HFF-Myc (cell line): ENCODE measurements at regions not wholly inside any gene's neighbourhood (a gene's known extent, or its start where the extent isn't known, plus 50 kb on each side); places are given as distances from the start of the nearest gene placed in this dataset.
A peak's percentile ranks its signal among the peaks of the same experiment; 100 is the strongest.

ENCODE experiments used
- DNase-seq: peaks from one replicate; pipeline ENCODE4 v3.0.0-alpha.2; 2011; ENCODE audit warnings: low read depth; ENCODE audit errors: extremely low read depth
- H3K4me3 ChIP-seq: replicated peaks from 2 replicates; pipeline ENCODE4 v1.5.1; 2011; ENCODE audit warnings: low read depth, mild to moderate bottlenecking, control low read depth, low read length
- CTCF ChIP-seq: IDR thresholded peaks from 2 replicates; pipeline ENCODE4 v1.5.1; 2012; ENCODE audit warnings: mild to moderate bottlenecking, low read depth, low read length, control low read depth; ENCODE audit errors: missing control alignments

- TF ChIP-seq CTCF, result no peak
- no peak overlapping the region for H3K4me3 ChIP-seq
- DNase-seq, result no peak
These were observed 136.8 kb upstream of the F3 start for GRCh38 chr1:94678202-94678848.

DNA sequence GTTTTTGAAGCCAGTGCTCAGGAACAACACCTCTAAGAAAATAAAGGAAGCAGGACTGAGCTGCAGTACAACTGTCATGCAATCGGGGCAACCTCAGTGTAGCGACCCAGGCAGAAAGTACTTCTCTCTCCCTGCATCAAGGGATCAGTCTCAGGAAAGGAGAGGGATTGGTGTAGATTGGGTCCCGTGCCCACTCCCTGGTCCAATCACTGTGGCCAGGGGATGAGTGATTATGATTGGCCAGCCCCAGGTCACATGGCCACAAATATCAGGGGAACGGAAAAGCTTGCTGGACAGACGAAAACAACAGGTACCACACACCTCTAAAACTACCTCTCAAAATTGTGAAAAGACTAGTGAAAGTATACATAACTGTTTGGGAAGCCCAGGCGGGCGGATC lies 136.2 kb upstream of the F3 start:
- TF ChIP-seq CTCF, result no peak
- DNase-seq, result no peak
- H3K4me3 ChIP-seq, result no peak overlapping the region

DNA sequence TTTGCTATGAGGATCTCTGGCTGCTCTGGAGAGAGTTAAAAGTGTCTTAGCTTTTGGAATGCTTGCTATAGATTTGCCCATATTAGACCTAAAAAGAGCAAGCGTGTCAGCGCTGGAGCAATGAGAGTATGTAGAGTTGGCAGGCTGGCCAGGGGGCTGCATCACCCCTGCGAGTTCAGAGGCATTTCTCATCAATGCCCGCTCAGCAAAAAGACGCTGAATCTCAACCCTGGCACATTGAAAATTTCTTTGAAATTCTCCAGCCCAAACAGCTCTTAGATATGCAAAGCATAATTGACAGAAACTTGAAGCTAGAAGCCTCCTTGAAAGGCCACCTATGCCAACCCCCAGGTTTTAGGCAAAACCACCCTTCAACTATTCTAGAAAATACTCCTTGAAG lies 135.5 kb upstream of the F3 start:
- H3K4me3 ChIP-seq, result no peak overlapping the region
- DNase-seq, result no peak
- no peak for TF ChIP-seq CTCF

GRCh38 chr1:94676686-94677085 lies 135.1 kb upstream of the F3 start:
- no peak for DNase-seq
- TF ChIP-seq CTCF, result no peak
- H3K4me3 ChIP-seq, result no peak overlapping the region

DNA sequence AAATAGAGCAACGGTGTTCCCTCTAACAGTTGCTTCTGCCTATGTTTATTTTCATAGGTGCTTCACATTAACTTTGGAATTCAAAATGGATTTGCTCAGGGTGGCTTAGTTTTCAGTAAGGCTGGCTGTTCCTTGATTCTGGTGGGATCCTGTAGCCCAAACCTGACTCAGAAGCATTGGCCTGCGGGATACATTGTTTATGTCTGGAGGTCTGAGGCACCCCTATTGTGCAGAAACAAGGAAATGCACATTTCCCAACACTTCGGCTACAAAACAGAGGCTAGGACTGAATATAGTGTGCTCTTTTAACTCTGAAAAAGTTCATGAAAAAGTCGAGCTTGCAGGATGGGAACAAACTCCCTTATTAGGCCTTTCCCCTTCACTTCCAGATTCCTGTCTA lies 133.8 kb upstream of the F3 start:
- no peak for TF ChIP-seq CTCF
- DNase-seq, result no peak
- H3K4me3 ChIP-seq, result no peak overlapping the region

- DNase-seq, result no peak
- no peak for TF ChIP-seq CTCF
- H3K4me3 ChIP-seq, result no peak overlapping the region
These were observed 133.3 kb upstream of the F3 start for GRCh38 chr1:94674876-94675275.

- no peak for TF ChIP-seq CTCF
- DNase-seq, result peak; percentile 54
These were observed 131.4 kb upstream of the F3 start for GRCh38 chr1:94672934-94673333.

More at GRCh38 chr1:94672934-94673333, 131.4 kb upstream of the F3 start:
- H3K4me3 ChIP-seq, result no peak overlapping the region
